Upper lobe of left lung (tissue), 4 donors: ENCODE measurements at regions not wholly inside any gene's neighbourhood (a gene's known extent, or its start where the extent isn't known, plus 50 kb on each side); places are given as distances from the start of the nearest gene placed in this dataset.

ENCODE experiments used
- EP300 ChIP-seq, 4 donors: sonication (generic); formaldehyde crosslinking; IDR thresholded peaks; one replicate each; pipeline ENCODE4 v1.5.1; 2017; ENCODE audit warnings: antibody characterized with exemption in 4 of 4, control low read depth in 2 of 4
- POLR2A ChIP-seq, 4 donors: fragments of 450-650 bp; IDR thresholded peaks; one replicate each; pipeline ENCODE4 v1.5.1; 2016 to 2017; ENCODE audit warnings: antibody characterized with exemption in 4 of 4, mild to moderate bottlenecking in 2 of 4
- TF ChIP-seq, protein P1 (sequence below), 6 experiments: fragments of 450-650 bp in 4 of 6; fragments of 200-600 bp in 2 of 6; sonication (generic) in 2 of 6; IDR thresholded peaks; one replicate each; pipeline ENCODE4 v1.5.1; 2016 to 2019; ENCODE audit warnings: antibody characterized with exemption in 6 of 6

DNA sequence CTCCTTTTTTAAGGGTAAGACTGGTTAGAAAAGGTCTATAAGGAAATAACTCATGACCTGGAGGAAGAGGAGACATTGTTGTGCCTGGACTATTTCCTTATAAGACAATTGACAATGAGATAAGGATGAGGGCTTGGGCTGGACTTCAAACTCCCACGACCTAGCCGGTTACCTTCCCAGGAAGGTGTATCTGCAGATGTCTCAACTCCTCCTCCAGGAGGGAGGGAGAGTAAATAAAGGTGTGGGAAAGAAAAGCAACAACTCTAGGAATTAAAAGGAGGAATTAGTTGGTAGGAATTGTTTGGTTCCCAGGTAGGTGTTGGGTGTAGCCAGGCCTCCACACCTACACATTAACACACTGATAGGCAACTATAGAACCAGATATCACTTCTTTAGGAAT lies 97.8 kb upstream of the TBL1XR1 start:
- TF ChIP-seq, protein P1, sequence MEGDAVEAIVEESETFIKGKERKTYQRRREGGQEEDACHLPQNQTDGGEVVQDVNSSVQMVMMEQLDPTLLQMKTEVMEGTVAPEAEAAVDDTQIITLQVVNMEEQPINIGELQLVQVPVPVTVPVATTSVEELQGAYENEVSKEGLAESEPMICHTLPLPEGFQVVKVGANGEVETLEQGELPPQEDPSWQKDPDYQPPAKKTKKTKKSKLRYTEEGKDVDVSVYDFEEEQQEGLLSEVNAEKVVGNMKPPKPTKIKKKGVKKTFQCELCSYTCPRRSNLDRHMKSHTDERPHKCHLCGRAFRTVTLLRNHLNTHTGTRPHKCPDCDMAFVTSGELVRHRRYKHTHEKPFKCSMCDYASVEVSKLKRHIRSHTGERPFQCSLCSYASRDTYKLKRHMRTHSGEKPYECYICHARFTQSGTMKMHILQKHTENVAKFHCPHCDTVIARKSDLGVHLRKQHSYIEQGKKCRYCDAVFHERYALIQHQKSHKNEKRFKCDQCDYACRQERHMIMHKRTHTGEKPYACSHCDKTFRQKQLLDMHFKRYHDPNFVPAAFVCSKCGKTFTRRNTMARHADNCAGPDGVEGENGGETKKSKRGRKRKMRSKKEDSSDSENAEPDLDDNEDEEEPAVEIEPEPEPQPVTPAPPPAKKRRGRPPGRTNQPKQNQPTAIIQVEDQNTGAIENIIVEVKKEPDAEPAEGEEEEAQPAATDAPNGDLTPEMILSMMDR (IDR thresholded peaks at IDR 0.05): no peak
- no peak for TF ChIP-seq POLR2A (IDR thresholded peaks at IDR 0.05)
- no peak for TF ChIP-seq EP300 (IDR thresholded peaks at IDR 0.05)
